Tibial nerve (tissue), 4 donors: ENCODE measurements at regions not wholly inside any gene's neighbourhood (a gene's known extent, or its start where the extent isn't known, plus 50 kb on each side); places are given as distances from the start of the nearest gene placed in this dataset.
"Not testable (repeated sequence)": the region's sequence is repeated elsewhere in the genome, so short reads cannot be mapped to it uniquely, and the experiment has no call there.

ENCODE experiments used
- CTCF ChIP-seq, 5 experiments: fragments of 200-600 bp in 3 of 5; fragments of 450-650 bp in 2 of 5; sonication (generic) in 3 of 5; IDR thresholded peaks; one replicate each; pipeline ENCODE4 v1.5.1; 2016 to 2019; ENCODE audit warnings: antibody characterized with exemption in 5 of 5, mild to moderate bottlenecking in 3 of 5, moderate library complexity in 2 of 5
- EP300 ChIP-seq, 2 donors: sonication (generic); formaldehyde crosslinking; IDR thresholded peaks; one replicate each; pipeline ENCODE4 v1.6.1; 2017; ENCODE audit warnings: antibody characterized with exemption in 2 of 2, mild to moderate bottlenecking in 1 of 2
- POLR2A ChIP-seq, 2 donors: fragments of 450-650 bp; IDR thresholded peaks; one replicate each; pipeline ENCODE4 v1.6.1; 2017; ENCODE audit warnings: antibody characterized with exemption in 2 of 2, mild to moderate bottlenecking in 2 of 2, moderate library complexity in 2 of 2

GRCh38 chr5:167391286-167391685 is 900.2 kb upstream of the WWC1 start:
- not testable (repeated sequence) for TF ChIP-seq CTCF, POLR2A, EP300 (IDR thresholded peaks at IDR 0.05)
